ENCODE measurements at regions not wholly inside any gene's neighbourhood (a gene's known extent, or its start where the extent isn't known, plus 50 kb on each side); places are given as distances from the start of the nearest gene placed in this dataset.

DNA sequence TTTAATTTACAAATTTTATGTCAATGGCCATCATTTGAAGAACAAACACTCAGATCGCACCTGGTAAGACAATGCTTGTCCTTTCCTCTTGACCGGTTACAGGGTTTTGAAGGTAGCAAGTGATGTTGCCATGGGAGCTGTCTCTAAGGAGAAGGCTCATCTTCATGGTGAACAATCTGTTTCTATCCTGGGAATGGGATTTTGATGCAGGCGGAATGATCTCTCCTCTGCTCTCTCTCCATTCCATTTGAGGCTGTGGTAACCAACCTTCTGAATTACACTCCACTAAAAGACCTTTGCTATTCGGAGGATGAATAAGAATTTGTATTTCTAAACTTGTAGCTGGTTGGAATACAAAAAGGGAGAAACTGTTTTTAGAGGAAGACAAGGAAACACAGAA, 57.9 kb upstream of the SLC5A9 start:
- no peak for DNase-seq (ENCODE audit: low read depth)
- H3K4me3 ChIP-seq (ENCODE audit: low read depth, low read length): no peak overlapping the region
- TF ChIP-seq CTCF (conservative IDR thresholded peaks at IDR 0.05; ENCODE audit: low read depth, low read length): no peak

- no peak overlapping the region for H3K4me3 ChIP-seq (ENCODE audit: low read depth, low read length)
- no peak for TF ChIP-seq CTCF (conservative IDR thresholded peaks at IDR 0.05; ENCODE audit: low read depth, low read length)
- no peak for DNase-seq (ENCODE audit: low read depth)
Observed at GRCh38 chr1:48160486-48161132, 61.9 kb upstream of the SLC5A9 start.

- TF ChIP-seq CTCF (conservative IDR thresholded peaks at IDR 0.05; ENCODE audit: low read depth, low read length): no peak
Observed at GRCh38 chr1:48139275-48139674, 83.2 kb upstream of the SLC5A9 start.

GRCh38 chr1:48127735-48128685, 94.5 kb upstream of the SLC5A9 start:
- no peak for TF ChIP-seq CTCF (conservative IDR thresholded peaks at IDR 0.05; ENCODE audit: low read depth, low read length)
- no peak for DNase-seq (ENCODE audit: low read depth)
- H3K4me3 ChIP-seq (ENCODE audit: low read depth, low read length): no peak overlapping the region

More at GRCh38 chr1:48139275-48139674, 83.2 kb upstream of the SLC5A9 start:
- no peak for DNase-seq (ENCODE audit: low read depth)
- H3K4me3 ChIP-seq (ENCODE audit: low read depth, low read length): no peak overlapping the region

GRCh38 chr1:48123647-48124046, 98.9 kb upstream of the SLC5A9 start:
- H3K4me3 ChIP-seq (ENCODE audit: low read depth, low read length): no peak overlapping the region
- DNase-seq (ENCODE audit: low read depth): no peak
- TF ChIP-seq CTCF (conservative IDR thresholded peaks at IDR 0.05; ENCODE audit: low read depth, low read length): no peak

GRCh38 chr1:48121955-48122354, 100.6 kb upstream of the SLC5A9 start:
- no peak for TF ChIP-seq CTCF (conservative IDR thresholded peaks at IDR 0.05; ENCODE audit: low read depth, low read length)
- no peak overlapping the region for H3K4me3 ChIP-seq (ENCODE audit: low read depth, low read length)
- DNase-seq (ENCODE audit: low read depth): no peak
